SHP77 (cell line): ENCODE measurements at regions not wholly inside any gene's neighbourhood (a gene's known extent, or its start where the extent isn't known, plus 50 kb on each side); places are given as distances from the start of the nearest gene placed in this dataset.

Experiments used
- DNase-seq, 2 experiments: peaks; one replicate each; lab custom pipeline; 2025; lab: John Stamatoyannopoulos, UW

DNA sequence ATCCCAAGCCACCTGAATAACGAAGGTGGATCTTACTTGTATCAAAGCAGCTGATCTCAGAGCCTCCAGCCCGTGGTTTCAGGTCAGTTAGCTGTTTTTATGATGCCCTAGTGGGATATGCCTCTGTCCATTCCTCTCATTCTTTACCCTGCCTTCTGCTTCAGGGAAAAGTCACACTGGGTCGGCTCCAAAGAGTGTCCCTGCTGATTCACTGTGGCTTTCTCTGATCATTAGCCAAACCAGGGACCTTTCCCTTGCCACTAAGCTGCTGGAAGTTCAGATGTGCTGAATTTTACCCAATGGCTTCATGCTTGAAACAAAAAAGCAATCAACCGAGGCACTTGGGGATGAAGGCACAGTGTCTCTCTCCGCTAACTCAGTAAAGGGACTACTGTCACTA, 170.2 kb upstream of the SALL1 start:
- DNase-seq, result no peak

DNA sequence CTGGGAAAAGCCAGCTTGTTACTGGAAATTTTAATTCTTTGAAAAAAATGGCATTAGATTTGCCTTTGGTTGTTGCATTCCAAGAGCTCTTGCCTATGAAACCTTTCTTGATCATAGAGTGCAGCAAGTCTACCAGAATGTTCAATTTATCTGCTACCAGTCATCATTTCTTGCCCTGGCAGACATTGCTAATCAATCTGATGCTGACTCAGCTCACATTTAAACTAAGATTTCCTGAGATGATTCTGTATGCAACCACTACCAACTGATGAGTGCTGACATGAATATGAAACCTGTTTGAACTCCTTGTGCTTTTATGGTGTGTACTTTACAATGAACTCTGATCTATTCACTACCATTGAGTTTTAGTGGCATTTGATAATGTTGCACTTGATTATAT, 166.5 kb upstream of the SALL1 start:
- no peak for DNase-seq

DNA sequence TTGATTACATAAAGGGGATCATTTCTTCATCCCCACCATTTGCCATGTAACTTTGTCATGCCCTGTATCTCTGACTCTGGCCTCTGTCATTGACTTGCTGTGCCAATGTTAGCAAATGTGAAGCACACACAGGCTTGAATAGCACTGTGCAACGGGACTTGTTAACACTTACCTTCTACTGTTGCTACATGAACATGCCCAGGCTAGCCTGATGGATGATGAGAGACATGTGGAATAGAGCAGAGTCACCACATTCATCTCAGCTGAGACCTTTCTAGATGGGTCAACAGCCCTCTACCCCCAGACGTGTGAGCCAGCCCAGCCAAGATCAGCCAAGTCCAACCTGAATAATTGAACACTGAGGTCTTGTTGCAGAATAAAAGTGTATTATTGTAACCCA, 162.1 kb upstream of the SALL1 start:
- no peak for DNase-seq

DNA sequence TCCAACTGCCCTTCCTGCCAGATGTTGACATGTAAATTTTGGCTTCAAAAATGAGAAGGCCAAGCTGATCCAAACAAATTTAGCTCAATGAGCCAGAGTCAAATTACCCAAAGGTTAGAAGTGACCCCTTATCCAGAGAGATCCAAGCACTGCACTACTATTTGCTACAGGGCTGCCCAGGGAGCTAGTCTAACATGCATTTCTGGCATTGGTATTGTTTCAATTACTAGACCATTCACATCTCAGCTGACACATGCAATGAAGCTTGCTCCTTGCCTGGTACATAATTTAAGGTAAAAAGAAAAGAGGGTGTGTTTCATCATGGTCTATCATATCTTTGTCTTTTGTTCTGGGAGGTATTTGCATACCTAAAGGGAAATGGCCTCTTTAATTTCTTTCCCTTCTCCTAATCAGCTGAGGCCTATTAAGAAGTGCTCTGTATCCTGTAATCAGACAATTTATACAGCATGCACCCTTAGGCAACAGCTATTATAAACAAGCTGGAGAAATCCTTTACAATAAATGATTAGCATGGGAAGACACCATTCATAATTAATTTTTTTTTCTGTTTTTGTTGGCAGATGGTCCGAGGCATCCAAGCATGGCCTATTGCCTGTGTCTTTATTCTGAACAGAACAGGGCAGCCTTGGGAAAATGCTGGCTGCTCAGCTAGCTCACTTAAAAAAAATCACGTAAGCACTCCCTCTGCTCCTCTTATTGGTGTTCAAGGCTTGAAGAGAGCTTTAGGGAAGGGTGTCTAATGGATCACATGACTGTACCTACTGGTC, 161.5 kb upstream of the SALL1 start:
- DNase-seq, result no peak

DNA sequence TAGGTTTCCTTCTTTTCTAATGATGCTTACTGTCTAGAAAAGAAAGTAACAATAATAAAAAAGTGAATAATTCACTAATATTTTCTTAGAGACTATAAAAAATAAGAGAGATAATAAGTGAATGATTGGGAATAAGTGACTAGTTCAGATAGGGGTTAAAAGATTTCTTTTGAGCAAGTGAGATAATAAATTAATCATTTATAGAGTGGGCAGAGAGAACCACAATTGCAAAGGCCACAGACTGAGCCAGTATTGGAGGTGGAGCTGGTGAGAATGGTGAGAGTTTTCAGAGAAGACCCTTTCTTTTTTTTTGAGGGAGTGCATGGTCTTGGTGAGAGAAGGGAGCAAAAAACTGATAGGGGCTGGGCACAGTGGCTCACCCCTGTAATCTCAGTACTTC, 159.1 kb upstream of the SALL1 start:
- DNase-seq, result no peak

DNA sequence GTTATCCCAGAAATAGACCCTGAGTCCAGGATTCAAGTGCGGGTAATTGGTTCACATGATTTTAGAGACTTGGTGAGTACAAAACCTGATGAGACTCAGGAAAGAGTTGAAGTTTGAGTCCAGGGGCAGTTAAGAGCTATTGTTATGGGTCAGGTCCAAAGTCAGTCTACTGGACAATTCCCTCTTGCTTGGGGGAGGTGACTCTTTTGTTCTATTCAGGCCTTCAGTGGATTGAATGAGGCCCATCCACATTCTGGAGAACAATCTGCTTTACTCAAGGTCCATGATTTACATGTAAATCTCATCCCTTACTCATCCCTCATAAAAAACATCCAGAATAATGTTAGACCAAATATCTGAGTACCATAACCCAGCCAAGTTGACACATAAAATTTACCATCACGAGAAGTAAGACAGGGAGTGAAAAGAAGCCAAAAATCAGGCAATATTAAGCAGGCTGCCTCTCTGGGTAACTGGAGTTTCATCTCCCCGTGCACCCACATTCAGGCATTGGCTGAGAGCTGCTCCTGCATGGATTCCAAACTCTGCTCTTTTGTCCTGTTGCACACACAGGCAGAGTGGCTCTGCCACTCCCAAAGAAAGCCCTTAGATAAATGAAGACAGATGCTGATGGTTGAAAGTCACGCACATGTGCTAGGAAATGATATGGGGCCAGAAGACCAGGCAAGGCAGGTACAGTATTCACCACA, 156.0 kb upstream of the SALL1 start:
- no peak for DNase-seq

DNA sequence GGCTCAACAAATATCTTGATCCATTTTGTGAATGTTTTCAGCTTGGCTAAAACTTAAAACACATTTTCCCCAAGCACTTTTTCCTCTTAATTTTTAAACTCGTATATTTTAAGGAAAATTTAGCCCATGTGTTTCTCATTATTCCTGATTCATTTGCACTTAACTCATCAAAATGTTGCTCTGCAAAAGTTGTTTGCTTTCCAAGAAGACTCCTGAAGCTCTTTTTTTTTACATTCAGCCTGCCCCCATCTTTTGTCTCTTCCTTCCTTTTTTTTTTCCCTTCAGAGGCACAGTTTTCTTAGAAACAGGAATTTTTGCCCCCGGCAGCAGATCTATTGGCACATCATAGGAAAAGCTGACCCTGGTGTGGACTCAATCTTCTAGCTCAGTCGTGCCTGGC, 155.0 kb upstream of the SALL1 start:
- no peak for DNase-seq

DNA sequence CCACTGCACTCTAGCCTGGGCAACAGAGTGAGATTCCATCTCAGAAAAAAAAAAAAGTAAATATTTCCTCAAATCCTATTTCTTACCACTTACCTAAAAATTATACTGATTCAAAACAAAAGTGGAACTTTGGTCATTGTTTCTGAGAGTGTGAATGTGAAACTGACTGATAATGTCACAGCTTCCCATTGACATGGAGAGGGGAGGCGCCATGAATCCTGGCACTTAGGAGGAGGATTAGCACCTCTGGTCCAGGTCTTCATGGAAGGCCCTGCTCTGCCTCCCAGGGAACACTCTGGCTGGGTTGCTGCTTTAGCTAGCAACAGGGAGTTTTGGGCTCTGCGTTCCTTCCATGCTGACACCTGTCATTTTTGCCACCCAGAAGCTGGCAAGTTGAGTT, 154.3 kb upstream of the SALL1 start:
- no peak for DNase-seq

DNA sequence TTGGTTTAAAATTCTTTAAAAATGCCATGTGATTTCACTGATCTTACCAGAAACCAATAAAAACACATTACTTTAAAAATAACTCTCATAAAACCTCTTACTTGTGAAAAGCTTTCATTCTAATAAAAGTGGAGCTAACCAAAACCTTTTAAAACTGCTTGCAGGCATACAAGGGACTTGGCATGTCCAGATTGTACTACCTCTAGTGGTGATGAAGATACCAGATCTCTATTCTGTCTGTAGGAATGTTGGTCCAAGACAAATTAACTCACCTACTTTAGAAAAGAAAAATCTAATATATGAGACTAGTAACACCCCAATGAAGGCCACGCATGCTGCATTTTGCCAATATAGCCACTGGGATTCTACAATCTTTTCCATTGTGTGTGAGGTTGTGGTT, 151.0 kb upstream of the SALL1 start:
- DNase-seq, result no peak

DNA sequence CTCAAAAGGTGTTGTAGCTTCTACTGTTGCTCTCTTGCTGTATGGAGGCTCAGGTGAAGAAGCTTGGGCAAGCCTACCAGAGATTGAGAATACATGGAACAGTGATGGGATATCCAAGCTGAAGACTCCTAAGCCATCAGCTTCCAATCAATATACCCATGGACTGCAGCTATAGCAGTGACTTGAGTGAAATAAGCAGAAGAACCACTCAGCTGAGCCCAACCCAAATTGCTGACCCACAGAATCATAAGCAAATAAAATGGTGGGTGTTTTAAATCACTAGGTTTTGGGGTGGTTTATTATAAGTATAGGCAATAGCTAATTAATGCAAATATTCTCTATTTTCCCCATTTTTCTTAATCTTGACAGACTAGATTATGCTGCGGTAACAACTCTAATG, 147.7 kb upstream of the SALL1 start:
- no peak for DNase-seq

DNA sequence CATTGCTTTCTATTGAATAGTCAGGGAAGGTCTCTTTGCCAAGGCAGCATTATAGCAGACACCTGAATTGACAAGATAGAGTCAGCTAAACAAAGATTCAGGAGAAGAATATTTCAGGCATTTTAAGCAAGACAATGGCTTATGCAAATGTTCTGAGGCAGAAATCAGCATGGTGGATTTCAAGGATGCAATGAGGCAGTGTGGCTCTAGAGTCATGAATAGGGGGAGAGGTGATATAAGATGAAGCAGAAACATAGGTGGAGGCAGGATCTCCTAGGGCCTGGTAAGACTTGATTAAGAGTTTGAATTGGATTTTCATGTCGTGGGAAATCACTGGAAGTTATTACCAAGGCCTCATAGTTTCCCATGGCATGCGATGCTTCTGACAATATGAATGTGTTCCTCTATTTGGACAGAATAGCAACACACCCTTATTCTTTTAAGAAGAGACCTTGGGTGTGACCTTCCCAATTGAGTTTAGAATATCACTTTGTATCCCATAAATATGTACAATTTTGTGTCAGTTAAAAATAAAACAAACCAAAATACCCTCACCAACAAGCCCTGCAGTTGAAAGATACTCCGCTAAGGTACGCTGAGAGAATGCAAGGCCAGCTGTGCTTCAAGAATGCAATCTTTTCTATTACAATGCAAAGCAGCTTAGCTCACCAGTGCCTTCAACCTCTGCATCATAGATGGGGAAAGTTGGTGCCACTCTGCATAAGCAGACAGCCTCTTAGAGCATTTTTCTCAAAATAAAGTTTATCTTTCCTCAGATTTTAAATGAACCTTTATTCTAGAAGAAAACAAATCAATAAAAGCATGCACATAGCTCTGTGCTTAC, 139.6 kb upstream of the SALL1 start:
- DNase-seq, result no peak

DNA sequence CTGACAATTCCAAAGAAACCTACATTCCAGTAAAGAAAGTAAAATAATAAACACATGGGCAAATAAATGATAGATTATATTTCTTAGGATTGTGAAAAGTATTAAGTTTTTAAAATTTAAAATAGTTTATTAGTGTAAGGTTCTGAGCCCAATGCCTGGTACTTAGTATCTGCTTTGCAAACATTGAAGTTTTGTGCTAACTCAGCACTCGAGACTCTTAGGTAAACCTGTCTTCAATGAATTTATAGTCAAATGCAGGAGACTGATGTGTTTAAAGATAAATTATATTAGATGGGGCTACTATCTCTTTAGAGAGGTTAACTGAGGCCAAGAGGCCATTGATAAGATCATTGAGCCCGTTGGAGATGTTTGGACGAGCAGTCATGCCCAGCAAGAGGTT, 138.3 kb upstream of the SALL1 start:
- no peak for DNase-seq

DNA sequence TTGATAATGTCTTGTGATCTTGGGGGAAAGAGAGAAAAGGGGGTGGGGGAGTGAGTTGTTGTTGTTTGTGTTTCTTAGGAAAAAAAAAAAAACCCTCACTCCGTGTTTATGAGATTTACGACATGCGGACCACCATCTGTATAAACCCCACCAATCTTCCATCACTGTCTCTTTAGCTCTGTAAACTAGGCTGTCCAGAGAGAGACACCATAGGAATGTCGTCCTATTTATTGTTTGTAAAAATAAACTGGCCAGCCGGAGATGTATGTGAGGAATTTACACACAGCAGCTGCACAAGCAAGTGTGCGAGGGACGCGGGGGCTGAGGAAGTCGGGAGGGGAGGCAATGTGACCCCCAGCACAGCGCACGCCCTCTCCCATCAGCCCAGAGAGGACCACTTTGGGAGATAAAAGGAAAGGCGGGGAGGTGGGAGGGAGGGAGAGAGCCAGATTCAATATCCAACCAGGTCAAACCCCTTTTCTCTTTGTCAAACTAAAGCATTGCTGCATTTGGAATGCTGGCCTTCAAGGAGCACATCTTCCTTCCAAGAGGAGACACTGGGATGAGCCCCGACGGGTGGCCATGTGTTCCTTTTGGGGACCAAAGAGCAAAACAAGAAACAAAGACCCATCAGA, 136.2 kb upstream of the SALL1 start:
- no peak for DNase-seq

DNA sequence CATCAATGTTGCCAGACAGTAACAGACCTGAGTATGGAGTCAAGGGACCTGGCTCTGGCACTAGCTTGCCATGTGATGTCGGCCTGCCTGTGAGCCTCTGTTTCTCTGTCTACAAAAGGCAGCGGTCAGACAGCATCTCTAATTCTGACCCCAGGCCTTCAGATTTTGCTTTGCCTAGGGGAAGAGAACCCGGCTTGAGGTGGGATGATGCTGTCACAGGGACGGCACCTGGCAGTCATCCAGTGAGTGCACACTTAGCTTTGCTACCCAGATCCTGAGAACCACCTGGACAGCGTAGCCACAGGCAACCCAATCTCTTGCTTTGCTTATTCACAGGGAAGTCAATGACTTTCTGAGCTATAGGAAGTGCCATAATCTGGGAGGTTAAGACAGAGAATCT, 135.2 kb upstream of the SALL1 start:
- DNase-seq, result no peak

DNA sequence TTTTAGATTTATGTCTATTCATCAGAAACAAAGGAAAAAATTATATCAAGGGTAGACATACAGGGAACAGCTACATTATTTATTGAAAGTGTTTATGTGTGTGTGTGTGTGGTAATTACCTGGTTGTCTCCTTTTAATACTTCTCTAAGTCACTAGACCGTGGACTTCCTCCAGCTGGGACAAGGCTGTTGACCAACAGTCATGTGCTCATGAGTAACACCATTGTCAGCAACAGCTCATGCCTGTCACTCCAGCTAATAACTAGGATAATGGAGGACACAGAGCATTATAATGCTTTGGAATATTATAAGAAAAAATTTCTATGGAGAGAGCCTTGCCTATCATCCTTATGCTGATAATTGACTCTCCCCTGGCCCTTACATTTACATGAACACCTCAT, 125.3 kb upstream of the SALL1 start:
- no peak for DNase-seq

DNA sequence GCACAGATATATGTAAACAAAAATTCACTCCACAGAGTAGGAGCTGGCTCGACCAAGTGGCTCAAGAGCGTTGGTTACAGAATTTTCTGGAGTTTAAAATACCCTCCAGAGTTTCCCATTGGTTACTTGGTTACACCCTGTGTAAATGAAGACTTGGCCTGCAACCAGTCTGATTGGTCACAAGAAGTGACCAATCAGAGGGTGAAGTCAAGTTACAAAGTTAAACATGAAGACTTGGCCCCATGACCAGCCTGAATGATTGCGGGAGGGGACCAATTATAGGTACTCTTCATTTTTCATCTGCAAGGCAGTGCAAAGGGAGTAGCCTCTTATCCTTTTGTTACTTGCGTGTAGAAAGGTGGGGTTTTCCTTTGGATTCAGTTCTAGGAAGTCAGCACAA, 121.3 kb upstream of the SALL1 start:
- no peak for DNase-seq

DNA sequence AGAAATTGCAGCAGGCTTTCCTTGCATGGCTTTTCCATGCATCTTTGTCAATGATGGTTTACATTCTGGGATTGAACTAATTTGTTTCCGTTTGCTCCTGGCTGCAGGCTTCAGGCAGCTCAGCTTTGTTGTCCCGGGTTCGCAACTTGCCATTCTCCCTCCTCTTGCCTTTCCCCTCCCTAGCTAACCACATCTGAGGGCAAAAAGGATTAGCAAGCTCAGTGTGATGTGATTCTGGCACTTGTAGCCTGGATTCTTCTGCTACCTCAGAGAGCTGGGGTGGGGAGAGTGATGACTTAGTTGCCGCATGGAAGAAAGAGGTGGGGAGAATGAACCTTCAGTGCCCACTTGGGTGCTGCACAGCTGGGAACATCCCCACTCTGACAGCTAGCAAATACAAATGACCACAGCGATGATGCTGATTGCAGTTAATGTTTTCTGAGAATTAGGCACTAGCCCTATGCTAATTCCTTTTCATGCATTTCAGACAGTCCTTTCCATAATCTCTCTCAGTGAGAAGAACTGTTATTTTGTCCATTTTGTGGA, 120.2 kb upstream of the SALL1 start:
- no peak for DNase-seq

DNA sequence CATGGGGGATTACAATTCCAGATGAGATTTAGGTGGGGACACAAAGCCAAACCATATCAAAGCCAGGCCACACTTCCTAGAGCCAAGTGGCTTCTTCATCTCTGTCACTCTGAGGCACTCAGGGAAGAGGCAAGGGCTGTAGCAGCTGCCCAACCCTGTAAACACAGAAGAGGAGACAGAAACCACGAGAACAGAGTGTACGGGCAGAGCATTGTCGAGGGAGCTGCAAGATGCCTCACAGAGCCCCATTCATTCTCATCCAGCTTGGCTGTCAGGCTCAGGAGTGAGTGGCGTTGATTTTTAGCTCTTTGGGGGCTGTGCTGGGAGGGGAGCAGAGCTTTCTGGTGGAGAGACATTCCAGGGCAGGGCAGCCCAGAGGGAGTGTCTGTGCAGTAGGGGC, 117.2 kb upstream of the SALL1 start:
- no peak for DNase-seq

DNA sequence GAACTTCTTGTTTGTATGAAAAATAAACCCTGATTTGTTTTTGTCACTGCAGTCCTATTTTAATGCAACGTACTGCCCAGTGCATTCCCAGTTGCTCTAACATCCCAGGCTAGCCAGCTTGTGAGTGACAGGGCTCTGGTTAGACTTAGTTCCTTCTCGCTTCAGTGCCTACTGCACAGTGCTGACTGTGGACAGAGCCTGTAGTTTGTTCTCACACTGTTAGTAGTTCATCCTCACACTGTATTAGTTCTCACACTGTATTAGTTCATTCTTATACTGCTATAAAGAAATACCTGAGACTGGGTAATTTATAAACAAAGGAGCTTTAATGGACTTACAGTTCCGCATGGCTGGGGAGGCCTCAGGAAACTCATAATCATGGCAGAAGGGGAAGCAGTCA, 116.6 kb upstream of the SALL1 start:
- no peak for DNase-seq

DNA sequence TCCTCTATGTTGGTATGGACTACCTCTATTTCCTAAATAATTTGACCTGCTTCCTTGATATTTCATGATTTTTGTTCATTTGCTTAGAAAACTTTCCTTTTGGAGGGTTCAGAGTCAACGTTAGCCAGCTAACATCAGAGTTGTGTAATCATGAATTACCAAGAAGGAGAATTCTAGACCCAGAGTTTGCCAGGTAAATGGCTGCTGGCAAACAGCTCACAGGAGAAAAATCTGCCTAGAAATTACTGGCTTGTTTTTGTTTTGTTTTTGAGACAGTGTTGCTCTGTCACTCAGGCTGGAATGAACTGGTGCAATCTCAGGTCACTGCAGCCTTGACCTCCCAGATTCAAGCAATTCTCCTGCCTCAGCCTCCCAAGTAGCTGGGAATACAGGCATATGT, 111.4 kb upstream of the SALL1 start:
- DNase-seq, result no peak

DNA sequence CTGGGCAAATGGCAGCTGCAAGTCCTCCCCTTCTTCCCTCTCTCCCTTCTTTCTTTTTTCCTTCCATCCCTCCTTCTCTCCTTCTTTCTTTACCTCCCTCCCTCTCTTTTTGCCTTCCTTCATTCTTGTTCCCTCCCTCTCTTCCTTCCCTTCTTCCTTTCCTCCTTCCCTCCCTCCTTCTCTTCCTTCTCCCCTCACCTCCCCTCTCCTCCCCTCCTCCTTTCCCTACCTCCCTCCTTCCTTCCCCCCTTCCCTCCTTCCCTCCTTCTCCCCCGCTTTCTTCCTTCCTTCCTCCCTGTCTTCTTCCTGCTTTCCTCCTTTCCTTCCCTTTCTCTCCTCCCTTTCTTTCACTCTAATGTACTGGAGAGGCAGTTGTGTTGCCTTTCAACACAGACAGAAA, 110.8 kb upstream of the SALL1 start:
- DNase-seq, result no peak

DNA sequence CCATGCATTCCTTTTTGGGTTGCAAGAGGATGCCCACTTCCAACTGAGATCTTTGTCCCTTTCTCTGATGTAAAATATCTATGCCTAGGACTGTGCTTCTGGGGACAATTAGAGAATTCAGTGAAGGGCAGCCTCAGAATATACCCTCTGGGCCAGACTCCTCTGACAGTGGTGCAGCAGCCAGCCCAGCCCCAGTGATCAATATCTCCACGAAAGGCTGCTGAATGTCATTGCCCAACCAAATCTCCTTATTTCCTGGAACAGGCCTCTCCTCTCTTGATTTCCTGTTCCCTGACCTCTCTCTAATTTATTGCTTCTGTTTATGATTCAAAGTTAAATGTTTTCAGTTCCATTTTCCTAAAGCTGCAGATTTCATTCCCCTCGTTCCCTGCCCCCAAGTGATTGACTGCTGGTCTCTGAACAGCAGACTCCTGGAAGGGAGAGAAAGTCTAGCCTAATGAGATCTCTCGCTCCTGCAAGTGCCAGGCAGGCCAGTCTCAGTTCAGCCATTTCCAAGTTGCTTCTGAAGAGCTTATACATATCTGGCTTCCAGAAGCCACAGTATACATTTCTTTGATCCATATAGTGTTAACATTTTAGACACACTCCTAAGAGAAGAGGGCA, 104.4 kb upstream of the SALL1 start:
- DNase-seq, result no peak
